COR-L47 (cell line): ENCODE measurements at regions not wholly inside any gene's neighbourhood (a gene's known extent, or its start where the extent isn't known, plus 50 kb on each side); places are given as distances from the start of the nearest gene placed in this dataset.

Experiments
- DNase-seq: peaks from one replicate; lab custom pipeline; 2025; lab: John Stamatoyannopoulos, UW

DNA sequence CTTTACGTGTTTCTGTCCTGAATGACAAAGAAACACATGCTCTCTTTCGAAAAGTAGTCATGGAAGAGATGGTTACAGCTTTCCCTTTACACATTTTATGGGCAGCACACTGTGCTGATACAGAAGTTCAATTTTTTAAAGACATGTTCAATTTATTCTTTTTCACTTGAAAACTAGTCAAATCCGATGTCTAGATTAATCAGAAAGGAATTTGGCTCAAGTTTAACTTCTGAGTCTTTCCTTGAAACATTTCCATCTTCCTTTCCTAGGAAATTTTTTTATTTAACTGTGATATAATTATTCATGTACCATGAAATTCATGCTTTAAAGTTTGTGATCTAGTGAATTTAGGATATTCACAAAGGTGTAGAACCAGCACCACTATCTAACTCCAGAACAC, 360.1 kb downstream of the TNS3 start:
- no peak for DNase-seq

DNA sequence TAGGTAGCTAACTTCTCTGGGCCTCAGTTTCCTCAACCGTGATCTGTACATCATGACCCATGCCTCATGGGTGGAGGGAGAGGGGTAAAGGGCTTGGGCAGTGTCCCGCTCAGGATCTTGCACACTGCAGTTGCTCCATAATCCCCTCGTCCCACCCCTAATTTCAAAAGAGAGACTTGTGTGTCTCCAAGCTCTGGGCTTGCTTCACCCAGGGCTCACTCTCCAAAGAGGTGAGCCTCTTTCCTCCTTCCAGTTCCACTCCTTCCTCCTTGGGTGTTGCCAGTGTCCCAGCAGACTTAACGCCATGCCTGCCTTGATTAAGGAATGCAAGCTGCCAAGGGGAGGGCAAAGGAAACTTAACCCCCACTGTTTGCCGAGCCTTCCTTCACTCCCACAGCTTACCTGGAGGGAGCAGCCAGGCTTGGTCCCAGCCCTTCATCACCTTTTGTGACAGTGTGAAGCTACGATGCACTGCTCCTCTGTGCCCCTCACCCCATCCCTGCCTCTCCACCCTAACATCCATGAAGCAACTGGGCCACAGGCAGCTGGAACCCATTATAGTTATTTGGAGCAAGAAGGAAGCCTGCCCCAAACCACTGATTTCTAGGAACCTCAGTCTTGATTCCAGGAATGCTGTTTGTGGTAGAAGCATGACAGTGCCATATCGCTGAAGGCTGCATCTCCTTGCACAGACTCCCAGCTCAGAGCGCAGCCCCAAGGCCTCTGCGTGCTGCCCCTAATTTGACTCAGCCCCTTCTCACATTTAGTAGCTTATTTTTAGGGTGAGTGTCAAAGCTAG, 363.3 kb downstream of the TNS3 start:
- DNase-seq: no peak

- DNase-seq: no peak
These were observed 364.1 kb downstream of the TNS3 start for GRCh38 chr7:47217570-47218360.

DNA sequence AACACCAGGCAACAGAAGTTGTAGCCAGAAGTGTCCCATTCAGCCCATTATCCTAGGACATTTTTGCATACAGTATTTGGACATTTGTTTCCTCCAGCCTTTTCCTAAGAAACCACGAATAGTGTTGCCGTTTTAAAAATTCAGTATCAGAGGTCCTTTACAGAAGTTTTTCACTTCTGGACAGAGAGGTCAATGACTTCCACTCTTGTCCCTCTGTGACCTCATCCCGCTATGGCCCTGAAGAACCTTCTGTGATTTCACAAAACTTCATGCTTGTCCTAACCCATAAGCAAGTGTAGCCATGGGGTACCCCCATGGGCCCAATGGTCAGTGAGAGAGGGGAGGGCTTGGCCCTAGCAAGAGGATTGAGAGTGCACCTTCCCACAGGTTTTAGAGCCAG, 364.8 kb downstream of the TNS3 start:
- DNase-seq: no peak

DNA sequence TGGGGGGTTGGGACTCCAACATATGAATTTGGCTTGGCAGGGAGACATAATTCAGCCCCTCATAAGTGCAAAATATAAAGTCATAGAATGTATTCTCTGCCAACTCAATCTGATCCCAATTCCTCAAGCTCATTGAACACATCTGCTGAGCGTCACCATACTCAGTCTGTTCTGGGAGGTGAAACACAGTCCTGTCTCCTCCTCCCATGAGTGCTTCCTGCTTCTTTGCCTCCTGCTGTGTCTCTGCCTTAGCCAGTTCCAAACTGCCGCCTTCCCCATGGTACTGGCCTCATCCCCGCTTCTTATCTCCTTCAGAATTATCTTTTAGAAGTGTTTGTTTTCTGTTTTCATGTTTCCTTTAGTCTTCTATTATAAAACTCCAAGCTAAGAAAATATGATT, 365.5 kb downstream of the TNS3 start:
- no peak for DNase-seq

- DNase-seq: no peak
These were observed 366.3 kb downstream of the TNS3 start for GRCh38 chr7:47215640-47216039.

DNA sequence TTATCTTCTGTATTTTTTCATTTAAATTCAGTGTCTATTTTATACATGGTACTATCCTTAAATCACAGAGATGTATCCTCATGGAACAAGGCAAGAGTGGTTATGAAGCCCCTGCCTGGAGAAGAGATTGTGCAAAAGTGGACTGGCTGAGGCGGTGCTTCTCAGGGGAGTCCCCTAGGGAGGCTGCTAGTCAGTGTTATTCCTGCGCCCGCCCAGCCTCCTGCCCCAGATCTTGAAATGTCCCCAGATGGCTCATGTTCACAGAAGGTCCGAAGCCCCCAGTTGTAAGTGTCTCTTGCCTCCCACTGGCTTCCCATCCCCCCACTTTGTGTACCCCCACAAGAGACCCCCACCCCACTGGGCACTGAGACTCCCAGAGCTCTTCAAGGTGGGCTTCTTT, 366.9 kb downstream of the TNS3 start:
- no peak for DNase-seq

DNA sequence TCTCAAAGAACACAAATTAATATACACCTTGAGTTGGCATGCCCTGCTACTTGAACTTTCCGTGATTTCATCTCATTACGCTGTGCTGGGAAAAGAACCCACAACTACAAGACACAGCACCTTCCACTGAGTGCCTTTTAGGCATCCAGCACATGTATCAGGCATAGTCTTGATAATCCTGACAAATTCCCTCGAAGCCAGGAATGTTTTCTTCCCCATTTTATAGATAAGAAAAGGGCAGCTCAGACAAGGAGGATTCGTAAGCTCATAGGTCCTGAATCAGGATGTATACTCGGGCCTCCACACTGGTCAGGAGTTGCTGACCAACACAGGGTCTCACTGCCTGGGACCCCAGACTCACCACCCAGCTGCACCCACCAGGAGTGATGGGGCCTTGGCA, 368.6 kb downstream of the TNS3 start:
- DNase-seq: no peak

DNA sequence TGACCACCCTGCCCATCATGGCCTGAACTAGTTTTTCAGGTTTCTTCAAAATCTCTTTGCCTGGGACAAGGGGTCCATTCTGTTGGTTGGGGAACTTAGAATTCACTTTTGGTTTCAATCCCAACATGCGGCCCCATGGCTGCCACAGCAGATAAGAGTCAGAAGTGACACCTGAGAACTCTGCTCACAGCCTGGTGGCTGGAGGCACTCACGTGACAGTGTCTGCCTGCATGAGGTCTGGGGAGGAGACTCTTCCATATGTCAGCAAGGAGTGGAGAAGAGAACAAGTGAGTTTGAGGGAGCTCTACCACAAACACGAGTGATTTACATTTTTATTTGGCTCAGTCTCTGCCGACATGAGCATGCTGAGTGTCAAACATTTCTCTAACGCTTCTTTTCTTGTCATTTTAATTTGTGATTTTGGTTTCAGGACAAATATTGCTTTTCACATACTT, 370.4 kb downstream of the TNS3 start:
- DNase-seq: no peak

GRCh38 chr7:47210281-47210854, 371.5 kb downstream of the TNS3 start:
- DNase-seq: no peak

DNA sequence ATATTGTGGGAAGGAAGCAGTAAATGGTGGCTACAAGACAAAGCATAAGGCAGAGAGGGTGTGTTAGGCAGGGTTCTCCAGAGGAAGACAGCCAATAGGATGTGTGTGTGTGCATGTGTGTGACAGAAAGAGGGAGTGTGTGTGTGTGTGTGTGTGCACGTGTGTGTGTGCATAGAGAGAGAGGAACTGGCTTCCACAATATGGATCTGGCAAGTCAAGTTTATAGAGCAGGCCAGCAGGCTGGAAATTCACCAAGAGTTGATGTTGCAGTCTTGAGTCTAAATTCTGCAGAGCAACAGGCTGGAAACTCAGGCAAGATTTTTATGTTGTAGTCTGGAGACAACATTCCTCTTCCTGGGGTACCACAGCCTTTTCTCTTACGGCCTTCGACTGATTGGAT, 374.0 kb downstream of the TNS3 start:
- no peak for DNase-seq

- DNase-seq: no peak
These were observed 377.2 kb downstream of the TNS3 start for GRCh38 chr7:47204709-47205108.

DNA sequence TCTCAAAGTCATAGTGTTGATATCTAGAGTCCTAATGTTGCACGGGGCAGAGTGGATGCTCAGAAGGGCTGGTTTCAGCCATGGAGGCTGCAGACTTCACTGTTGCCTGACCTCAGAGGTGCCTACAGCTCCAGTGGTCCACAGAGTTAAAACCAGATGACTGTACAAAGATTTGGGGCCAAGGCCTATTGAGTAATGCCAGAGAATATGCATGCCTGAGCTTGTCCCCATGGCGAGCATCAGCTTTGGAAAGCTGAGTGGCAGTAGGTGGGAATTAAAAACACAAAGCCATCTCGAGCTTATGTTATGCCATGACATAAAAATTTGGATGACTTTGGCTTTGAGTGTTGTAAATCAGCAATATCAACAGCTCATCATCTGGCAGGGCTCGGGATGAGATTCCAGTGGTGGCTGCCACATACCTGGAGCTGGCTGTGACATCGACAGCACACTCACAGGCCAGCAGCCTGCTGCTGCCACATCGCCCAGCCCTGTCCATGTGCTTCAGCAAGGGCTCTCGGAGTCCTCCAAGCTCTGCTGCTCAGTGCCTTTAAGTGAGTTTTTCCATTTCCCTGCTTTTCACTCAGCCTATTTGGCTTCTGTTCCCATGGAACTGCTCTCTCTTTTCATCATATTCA, 379.6 kb downstream of the TNS3 start:
- no peak for DNase-seq

DNA sequence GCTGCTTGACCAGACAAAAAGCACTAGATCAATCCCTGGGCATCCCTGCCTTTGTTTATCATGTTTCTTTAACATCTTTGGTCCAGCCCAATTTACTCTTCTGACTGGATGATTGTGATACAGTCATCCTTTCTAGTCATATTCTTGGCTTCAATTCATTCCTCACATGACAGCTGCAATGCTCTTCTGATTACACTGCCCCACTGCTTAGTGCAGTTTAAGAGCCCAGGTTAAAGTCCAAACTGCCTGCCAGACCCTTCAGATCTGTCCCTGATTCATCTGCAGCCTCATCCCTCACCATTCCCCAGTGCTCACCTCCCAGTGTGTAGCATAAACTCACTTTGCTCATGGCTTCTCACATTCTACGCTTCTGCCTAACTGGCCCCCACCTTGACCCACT, 383.8 kb downstream of the TNS3 start:
- DNase-seq: no peak

GRCh38 chr7:47197486-47197885, 384.4 kb downstream of the TNS3 start:
- DNase-seq: no peak

DNA sequence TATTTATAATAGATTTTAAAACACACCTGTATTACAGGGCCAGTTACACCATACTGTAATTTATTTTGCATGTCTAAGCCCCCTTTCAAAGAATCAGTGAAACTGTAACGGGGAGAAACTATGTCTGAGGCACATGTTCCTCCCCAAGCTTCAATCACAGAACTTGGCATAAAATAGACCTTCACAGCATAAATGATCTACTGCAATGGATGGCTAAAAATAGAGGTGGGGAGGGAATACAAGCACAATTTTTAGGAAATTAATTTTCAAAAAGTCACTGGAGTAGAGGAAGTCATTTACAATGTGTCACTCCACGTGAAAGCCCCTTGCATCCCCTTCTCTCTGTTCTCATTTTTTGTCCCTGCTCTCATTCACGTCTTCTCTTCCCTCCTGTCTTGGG, 385.2 kb downstream of the TNS3 start:
- no peak for DNase-seq

DNA sequence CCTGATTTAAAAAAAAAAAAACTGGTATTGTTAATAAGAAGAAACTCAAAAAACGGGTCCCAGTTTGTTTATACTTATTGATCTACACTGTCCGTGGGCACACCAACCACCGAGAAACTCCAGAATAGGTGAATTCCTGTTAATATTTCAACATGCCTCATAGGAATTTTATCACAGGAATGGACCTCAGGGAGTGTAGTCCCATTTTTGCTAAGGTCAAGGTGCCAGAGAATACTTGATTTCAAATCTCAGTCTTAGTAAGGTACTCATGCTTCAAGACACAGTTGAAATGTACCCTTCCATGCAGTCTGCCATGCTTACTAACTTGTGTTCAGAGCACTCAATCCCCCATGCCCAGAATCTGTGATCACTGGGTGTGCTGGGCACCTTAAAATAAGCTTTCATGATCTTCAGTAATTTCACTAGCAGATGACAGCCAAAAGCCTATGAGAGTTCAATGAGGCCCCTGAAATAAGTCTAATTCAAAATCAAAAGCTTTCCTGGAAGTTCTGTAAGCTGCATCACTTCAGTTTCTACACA, 385.7 kb downstream of the TNS3 start:
- DNase-seq: no peak

GRCh38 chr7:47195641-47196040, 386.3 kb downstream of the TNS3 start:
- DNase-seq: no peak

DNA sequence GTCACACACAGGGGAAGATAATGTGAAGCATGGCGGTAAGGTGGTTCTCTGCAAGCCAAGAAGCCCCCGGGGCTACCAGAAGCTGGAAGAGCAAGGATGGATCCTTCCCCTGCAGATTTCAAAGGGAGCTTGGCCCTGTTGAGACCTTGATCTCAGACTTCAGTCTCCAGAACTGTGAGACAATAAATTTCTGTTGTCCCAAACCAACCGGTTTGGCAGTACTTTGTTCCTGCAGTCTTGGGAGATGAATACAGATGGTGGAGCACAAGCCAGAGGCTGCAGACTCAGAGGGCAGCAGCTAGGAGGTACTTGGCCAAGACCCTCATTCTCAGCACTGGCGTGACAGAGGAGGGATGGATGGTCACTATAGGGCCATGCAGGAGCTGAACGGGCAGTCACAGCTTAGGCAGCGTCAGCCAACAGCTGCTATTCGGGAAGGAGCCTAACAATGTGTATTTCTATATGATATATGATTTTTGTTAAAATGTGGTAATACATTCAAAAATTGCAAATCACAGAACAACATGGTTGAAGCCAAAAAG, 387.3 kb downstream of the TNS3 start:
- no peak for DNase-seq

DNA sequence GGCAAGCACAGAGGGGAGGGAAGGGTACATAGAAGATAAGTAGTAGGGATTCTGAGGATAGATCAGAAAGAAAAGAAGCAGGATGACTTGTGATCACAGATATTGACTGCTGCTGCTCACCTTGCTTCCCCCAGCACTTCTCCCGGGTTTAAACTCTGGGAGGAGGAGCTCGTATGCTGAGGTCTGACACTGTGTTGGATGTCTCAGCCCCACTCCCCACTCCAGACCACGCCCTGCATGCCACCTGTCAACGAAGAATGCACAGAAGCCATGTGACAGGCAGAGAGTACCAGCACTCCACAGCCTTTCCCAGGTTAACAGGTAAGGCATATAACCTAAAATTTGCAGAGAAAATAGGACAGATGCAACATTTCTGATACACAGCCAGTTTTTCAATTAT, 388.9 kb downstream of the TNS3 start:
- DNase-seq: no peak

- no peak for DNase-seq
These were observed 390.0 kb downstream of the TNS3 start for GRCh38 chr7:47191876-47192291.

DNA sequence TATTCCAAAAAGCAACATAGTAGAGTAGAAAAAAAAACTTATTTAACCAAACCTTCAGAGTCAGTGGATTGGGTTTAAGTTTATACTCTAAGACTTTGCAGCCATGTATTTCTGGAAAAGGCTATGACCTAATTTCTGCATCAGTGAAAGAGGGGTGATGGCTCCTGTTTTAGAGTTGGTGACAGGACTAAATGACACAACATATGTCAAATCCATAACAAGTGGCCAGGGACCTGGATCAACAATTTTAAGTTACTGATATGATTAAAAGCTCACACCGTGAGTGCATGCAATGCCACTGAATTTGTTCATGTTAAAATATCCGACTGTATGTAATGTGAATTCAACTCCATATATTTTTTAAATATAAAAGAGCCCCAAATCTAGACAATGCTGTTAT, 390.6 kb downstream of the TNS3 start:
- no peak for DNase-seq
